ENCODE measurements at regions not wholly inside any gene's neighbourhood (a gene's known extent, or its start where the extent isn't known, plus 50 kb on each side); places are given as distances from the start of the nearest gene placed in this dataset.

- TF ChIP-seq CTCF (IDR thresholded peaks at IDR 0.05; ENCODE audit: insufficient read depth, low read length) (no peak), REST (IDR thresholded peaks at IDR 0.05; ENCODE audit: insufficient replicate concordance, low read depth) (no peak), POLR2AphosphoS5 (IDR thresholded peaks at IDR 0.05; ENCODE audit: low read depth) (no peak), GABPA (IDR thresholded peaks at IDR 0.05; ENCODE audit: low read depth) (no peak), SPI1 (IDR thresholded peaks at IDR 0.05; ENCODE audit: borderline replicate concordance, low read depth) (no peak)
These were observed 140.7 kb upstream of the STXBP5 start for GRCh38 chr6:147063469-147064031.
